H9 (cell line): ENCODE measurements at regions not wholly inside any gene's neighbourhood (a gene's known extent, or its start where the extent isn't known, plus 50 kb on each side); places are given as distances from the start of the nearest gene placed in this dataset.

Experiments used
- DNase-seq: peaks from one replicate; pipeline ENCODE4 v3.0.0-alpha.2; 2017
- H2AFZ ChIP-seq: one replicate; pipeline ENCODE4 v1.6.1; 2013; ENCODE audit warnings: mild to moderate bottlenecking, low read length, control low read depth, moderate library complexity
- H2AK5ac ChIP-seq: 2 replicates; pipeline ENCODE4 v1.6.1; 2013; ENCODE audit warnings: low read length, control low read depth, mixed read lengths; ENCODE audit not compliant: insufficient read length
- H2BK120ac ChIP-seq: one replicate; pipeline ENCODE4 v1.6.1; 2013; ENCODE audit warnings: low read depth, mild to moderate bottlenecking, low read length, control low read depth, inconsistent platforms; ENCODE audit not compliant: poor library complexity, severe bottlenecking
- H2BK12ac ChIP-seq: 2 replicates; pipeline ENCODE4 v1.6.1; 2013; ENCODE audit warnings: low read length, control low read depth, mixed read lengths, low read depth; ENCODE audit not compliant: insufficient read length
- H2BK15ac ChIP-seq: 2 replicates; pipeline ENCODE4 v1.6.1; 2013; ENCODE audit warnings: low read depth, low read length, control low read depth
- H2BK20ac ChIP-seq: one replicate; pipeline ENCODE4 v1.6.1; 2013; ENCODE audit warnings: low read depth, mild to moderate bottlenecking, low read length, control low read depth, inconsistent platforms; ENCODE audit not compliant: poor library complexity, severe bottlenecking
- H2BK5ac ChIP-seq: 2 replicates; pipeline ENCODE4 v1.6.1; 2013; ENCODE audit warnings: low read length, control low read depth, mixed read lengths; ENCODE audit not compliant: insufficient read length
- H3K14ac ChIP-seq: 2 replicates; pipeline ENCODE4 v1.6.1; 2013; ENCODE audit warnings: low read length, control low read depth; ENCODE audit not compliant: insufficient read depth
- H3K18ac ChIP-seq: 2 replicates; pipeline ENCODE4 v1.6.1; 2013; ENCODE audit warnings: low read depth, mild to moderate bottlenecking, mixed read lengths, low read length, control low read depth; ENCODE audit not compliant: insufficient read length
- H3K23ac ChIP-seq: 2 replicates; pipeline ENCODE4 v1.6.1; 2013; ENCODE audit warnings: low read length, control low read depth, mixed read lengths, low read depth; ENCODE audit not compliant: insufficient read length
- H3K23me2 ChIP-seq: 2 replicates; pipeline ENCODE4 v1.6.1; 2013; ENCODE audit warnings: low read depth, mild to moderate bottlenecking, mixed read lengths, low read length, control low read depth; ENCODE audit not compliant: insufficient read length, poor library complexity, severe bottlenecking
- H3K27ac ChIP-seq: 2 replicates; pipeline ENCODE4 v1.5.1; 2013; ENCODE audit warnings: low read length, control low read depth, mixed read lengths, low read depth; ENCODE audit not compliant: insufficient read length
- H3K27me3 ChIP-seq: 2 replicates; pipeline ENCODE4 v1.6.1; 2013; ENCODE audit warnings: low read length, control low read depth, inconsistent platforms; ENCODE audit not compliant: insufficient read depth
- H3K4ac ChIP-seq: 2 replicates; pipeline ENCODE4 v1.6.1; 2013; ENCODE audit warnings: low read depth, mild to moderate bottlenecking, control low read depth, inconsistent platforms, low read length, moderate library complexity
- H3K4me1 ChIP-seq: 2 replicates; pipeline ENCODE4 v1.6.1; 2013; ENCODE audit warnings: low read length, control low read depth, inconsistent platforms; ENCODE audit not compliant: insufficient read depth
- H3K4me2 ChIP-seq: 2 replicates; pipeline ENCODE4 v1.6.1; 2013; ENCODE audit warnings: low read length, control low read depth, mixed read lengths; ENCODE audit not compliant: insufficient read length, insufficient read depth
- H3K56ac ChIP-seq: 2 replicates; pipeline ENCODE4 v1.6.1; 2013; ENCODE audit warnings: low read depth, mild to moderate bottlenecking, mixed read lengths, low read length, control low read depth; ENCODE audit not compliant: insufficient read length
- H3K79me1 ChIP-seq: 2 replicates; pipeline ENCODE4 v1.6.1; 2013; ENCODE audit warnings: low read depth, mild to moderate bottlenecking, moderate library complexity, low read length, control low read depth, inconsistent platforms; ENCODE audit not compliant: insufficient read depth, poor library complexity, severe bottlenecking
- H3K79me2 ChIP-seq: 2 replicates; pipeline ENCODE4 v1.6.1; 2013; ENCODE audit warnings: low read length, control low read depth, inconsistent platforms; ENCODE audit not compliant: insufficient read depth
- H3K9ac ChIP-seq: 2 replicates; pipeline ENCODE4 v1.6.1; 2013; ENCODE audit warnings: low read length, control low read depth, mixed read lengths; ENCODE audit not compliant: insufficient read length; ENCODE audit errors: extremely low read depth
- H3K9me3 ChIP-seq: one replicate; pipeline ENCODE4 v1.6.1; 2013; ENCODE audit warnings: low read depth, low read length, inconsistent platforms; ENCODE audit not compliant: control insufficient read depth
- H3T11ph ChIP-seq: one replicate; pipeline ENCODE4 v1.6.1; 2013; ENCODE audit warnings: mild to moderate bottlenecking, low read length, control low read depth, inconsistent platforms
- H4K20me1 ChIP-seq: one replicate; pipeline ENCODE4 v1.6.1; 2013; ENCODE audit not compliant: control insufficient read depth, insufficient read length, insufficient read depth
- H4K5ac ChIP-seq: 2 replicates; pipeline ENCODE4 v1.6.1; 2013; ENCODE audit warnings: low read depth, mild to moderate bottlenecking, mixed read lengths, low read length, control low read depth; ENCODE audit not compliant: insufficient read length
- H4K8ac ChIP-seq: replicated peaks from 2 replicates; pipeline ENCODE4 v1.6.1; 2013; ENCODE audit warnings: low read length, control low read depth, mixed read lengths, low read depth; ENCODE audit not compliant: insufficient read length
- H4K91ac ChIP-seq: 2 replicates; pipeline ENCODE4 v1.6.1; 2013; ENCODE audit warnings: low read depth, mild to moderate bottlenecking, moderate library complexity, mixed read lengths, low read length, control low read depth; ENCODE audit not compliant: insufficient read length
- H3K27ac Mint-ChIP-seq, 3 experiments: 2 replicates in 2 of 3; 3 replicates in 1 of 3; pipeline ENCODE4 v1.8.0; 2020 to 2021; ENCODE audit warnings: mixed read lengths in 3 of 3, mild to moderate bottlenecking in 1 of 3, moderate library complexity in 1 of 3
- H3K27me3 Mint-ChIP-seq: 2 replicates; pipeline ENCODE4 v1.8.0; 2021; ENCODE audit warnings: low read depth, mild to moderate bottlenecking, moderate library complexity, mixed read lengths
- H3K36me3 Mint-ChIP-seq, 3 experiments: 2 replicates in 2 of 3; 3 replicates in 1 of 3; pipeline ENCODE4 v1.8.0; 2020 to 2021; ENCODE audit warnings: low read depth in 3 of 3, mixed read lengths in 3 of 3; ENCODE audit not compliant: insufficient read depth in 1 of 3
- H3K4me1 Mint-ChIP-seq, 2 experiments: 2 replicates each; pipeline ENCODE4 v1.8.0; 2020; ENCODE audit warnings: mixed read lengths in 2 of 2
- H3K4me3 Mint-ChIP-seq, 2 experiments: 2 replicates in 1 of 2; 3 replicates in 1 of 2; pipeline ENCODE4 v1.8.0; 2020 to 2021; ENCODE audit warnings: mild to moderate bottlenecking in 2 of 2, mixed read lengths in 2 of 2, moderate library complexity in 1 of 2
- H3K9me3 Mint-ChIP-seq, 2 experiments: 2 replicates in 1 of 2; 3 replicates in 1 of 2; pipeline ENCODE4 v1.8.0; 2020; ENCODE audit warnings: mild to moderate bottlenecking in 2 of 2, mixed read lengths in 2 of 2, moderate library complexity in 1 of 2
- WGBS: extraction: QIAGEN DNeasy Blood & Tissue Kit; methylation state at CpG from one replicate; pipeline ENCODE4 v1.1.7; 2013; ENCODE audit warnings: missing lambda C conversion rate, low lambda C conversion rate, mixed read lengths; ENCODE audit not compliant: insufficient read length; ENCODE audit errors: extremely low coverage; 5-methylcytosine and 5-hydroxymethylcytosine counted together
- TF ChIP-seq, protein P1 (sequence below): fragments of 200-600 bp; sonication (generic); conservative IDR thresholded peaks from 3 replicates; pipeline ENCODE4 v1.8.0; 2021; ENCODE audit warnings: antibody characterized with exemption, mild to moderate bottlenecking

DNA sequence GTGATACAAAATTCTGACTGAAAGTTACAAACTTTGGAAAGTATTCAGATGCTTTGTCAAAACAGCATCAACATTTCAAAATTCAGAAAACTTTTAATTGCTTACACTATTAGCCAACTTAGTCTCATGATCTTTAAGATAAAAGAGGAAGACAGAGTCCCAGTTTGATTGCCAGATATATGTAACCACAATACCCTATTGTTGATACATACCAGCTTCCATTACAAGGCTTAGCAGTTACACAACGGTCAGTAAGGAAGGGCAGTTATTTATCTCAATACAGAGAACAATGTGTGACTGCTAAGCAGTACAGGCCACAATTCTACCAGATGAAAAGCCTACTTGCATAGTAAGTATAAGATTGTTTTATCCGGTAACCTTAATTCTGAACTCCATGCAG lies 138.4 kb downstream of the SPANXN3 start:
- Histone ChIP-seq H3K4ac (no peak overlapping the region), H2BK15ac (no peak overlapping the region), H2AK5ac (no peak overlapping the region), H2BK12ac (no peak overlapping the region), H3K18ac (no peak overlapping the region), H4K8ac (no peak overlapping the region), H4K5ac (no peak overlapping the region), H3K79me2 (no peaks in the 10 kb centered on the region), H3K23me2 (no peaks in the 10 kb centered on the region), H2AFZ (no peak overlapping the region), H4K91ac (no peak overlapping the region), H2BK5ac (no peak overlapping the region), H3K27ac (no peak overlapping the region), H3K4me1 (no peaks in the 10 kb centered on the region), H3K79me1 (no peaks in the 10 kb centered on the region), H2BK120ac (no peak overlapping the region), H3K23ac (no peak overlapping the region), H4K20me1 (no peaks in the 10 kb centered on the region), H3T11ph (no peak overlapping the region), H3K4me2 (no peak overlapping the region), H3K9ac (no peak overlapping the region), H3K27me3 (no peaks in the 10 kb centered on the region), H3K56ac (no peak overlapping the region), H3K14ac (no peak overlapping the region), H3K9me3 (no peaks in the 10 kb centered on the region), H2BK20ac (no peak overlapping the region)
- H3K4me1 Mint-ChIP-seq, result peaks cover 7 to 8% of the 10 kb centered on the region in 2 experiments; a peak in 3 of 4 replicates
- no peak overlapping the region for H3K27ac Mint-ChIP-seq
- TF ChIP-seq, protein P1, sequence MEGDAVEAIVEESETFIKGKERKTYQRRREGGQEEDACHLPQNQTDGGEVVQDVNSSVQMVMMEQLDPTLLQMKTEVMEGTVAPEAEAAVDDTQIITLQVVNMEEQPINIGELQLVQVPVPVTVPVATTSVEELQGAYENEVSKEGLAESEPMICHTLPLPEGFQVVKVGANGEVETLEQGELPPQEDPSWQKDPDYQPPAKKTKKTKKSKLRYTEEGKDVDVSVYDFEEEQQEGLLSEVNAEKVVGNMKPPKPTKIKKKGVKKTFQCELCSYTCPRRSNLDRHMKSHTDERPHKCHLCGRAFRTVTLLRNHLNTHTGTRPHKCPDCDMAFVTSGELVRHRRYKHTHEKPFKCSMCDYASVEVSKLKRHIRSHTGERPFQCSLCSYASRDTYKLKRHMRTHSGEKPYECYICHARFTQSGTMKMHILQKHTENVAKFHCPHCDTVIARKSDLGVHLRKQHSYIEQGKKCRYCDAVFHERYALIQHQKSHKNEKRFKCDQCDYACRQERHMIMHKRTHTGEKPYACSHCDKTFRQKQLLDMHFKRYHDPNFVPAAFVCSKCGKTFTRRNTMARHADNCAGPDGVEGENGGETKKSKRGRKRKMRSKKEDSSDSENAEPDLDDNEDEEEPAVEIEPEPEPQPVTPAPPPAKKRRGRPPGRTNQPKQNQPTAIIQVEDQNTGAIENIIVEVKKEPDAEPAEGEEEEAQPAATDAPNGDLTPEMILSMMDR, result no peak
- DNase-seq, result no peak
- peaks cover 62 to 66% of the 10 kb centered on the region in 2 experiments for H3K9me3 Mint-ChIP-seq
- no peaks in the 10 kb centered on the region for H3K27me3 Mint-ChIP-seq
- H3K4me3 Mint-ChIP-seq, result no peak overlapping the region
- H3K36me3 Mint-ChIP-seq, result peaks cover 14 to 28% (median 18%) of the 10 kb centered on the region in 3 experiments
- whole genome bisulfite sequencing, result no CpG with 5 or more reads among the region's 2 CpGs
